ENCODE measurements at regions not wholly inside any gene's neighbourhood (a gene's known extent, or its start where the extent isn't known, plus 50 kb on each side); places are given as distances from the start of the nearest gene placed in this dataset.
"Not testable (repeated sequence)": the region's sequence is repeated elsewhere in the genome, so short reads cannot be mapped to it uniquely, and the experiment has no call there.

GRCh38 chr7:69243016-69243415, 355.3 kb upstream of the AUTS2 start:
- peaks cover 2 to 6% of the 10 kb centered on the region in 2 donors for H3K9me3 Mint-ChIP-seq
- no peak overlapping the region for H3K4me3 Mint-ChIP-seq
- DNase-seq (no peak), ATAC-seq (replicated peaks) (no peak)
- H3K4me1 Mint-ChIP-seq (ENCODE audit: low read depth in 2 of 2) = no peaks in the 10 kb centered on the region
- H3K27me3 Mint-ChIP-seq = peaks cover 11 to 29% of the 10 kb centered on the region in 2 donors
- H3K27ac Mint-ChIP-seq = no peak overlapping the region
- H3K36me3 Mint-ChIP-seq (ENCODE audit: insufficient read depth) = no peaks in the 10 kb centered on the region

GRCh38 chr7:69244701-69245100, 353.6 kb upstream of the AUTS2 start:
- no peak for DNase-seq
- no peak overlapping the region for H3K4me3 Mint-ChIP-seq
- no peak for ATAC-seq (replicated peaks)
- H3K27me3 Mint-ChIP-seq = peaks cover 11 to 29% of the 10 kb centered on the region in 2 donors
- peaks cover 2 to 6% of the 10 kb centered on the region in 2 donors for H3K9me3 Mint-ChIP-seq
- H3K4me1 Mint-ChIP-seq (ENCODE audit: low read depth in 2 of 2) = no peaks in the 10 kb centered on the region
- H3K27ac Mint-ChIP-seq = no peak overlapping the region
- H3K36me3 Mint-ChIP-seq (ENCODE audit: insufficient read depth) = no peaks in the 10 kb centered on the region

- peaks cover 11 to 29% of the 10 kb centered on the region in 2 donors for H3K27me3 Mint-ChIP-seq
- ATAC-seq (replicated peaks) = no peak
- H3K36me3 Mint-ChIP-seq (ENCODE audit: insufficient read depth) = no peaks in the 10 kb centered on the region
- H3K27ac Mint-ChIP-seq = no peak overlapping the region
- H3K4me3 Mint-ChIP-seq = no peak overlapping the region
- H3K4me1 Mint-ChIP-seq (ENCODE audit: low read depth in 2 of 2) = no peaks in the 10 kb centered on the region
- H3K9me3 Mint-ChIP-seq = peaks cover 2 to 6% of the 10 kb centered on the region in 2 donors
- DNase-seq = no peak
Measured at GRCh38 chr7:69245646-69246045, 352.6 kb upstream of the AUTS2 start.

- ATAC-seq (replicated peaks) (no peak), DNase-seq (no peak)
- Mint-ChIP-seq H3K27ac (no peak overlapping the region), H3K27me3 (peaks cover 11 to 29% of the 10 kb centered on the region in 2 donors), H3K4me1 (ENCODE audit: low read depth in 2 of 2) (no peaks in the 10 kb centered on the region), H3K4me3 (no peak overlapping the region), H3K9me3 (peaks cover 2 to 6% of the 10 kb centered on the region in 2 donors), H3K36me3 (ENCODE audit: insufficient read depth) (no peaks in the 10 kb centered on the region)
Measured at GRCh38 chr7:69246758-69247157, 351.5 kb upstream of the AUTS2 start.

- not testable (repeated sequence) for H3K27ac Mint-ChIP-seq; H3K4me3 Mint-ChIP-seq; H3K9me3 Mint-ChIP-seq; H3K36me3 Mint-ChIP-seq (ENCODE audit: insufficient read depth); DNase-seq; H3K4me1 Mint-ChIP-seq (ENCODE audit: low read depth in 2 of 2); ATAC-seq (replicated peaks)
- peaks cover 11 to 29% of the 10 kb centered on the region in 2 donors for H3K27me3 Mint-ChIP-seq
Measured at GRCh38 chr7:69248382-69248828, 349.9 kb upstream of the AUTS2 start.

DNA sequence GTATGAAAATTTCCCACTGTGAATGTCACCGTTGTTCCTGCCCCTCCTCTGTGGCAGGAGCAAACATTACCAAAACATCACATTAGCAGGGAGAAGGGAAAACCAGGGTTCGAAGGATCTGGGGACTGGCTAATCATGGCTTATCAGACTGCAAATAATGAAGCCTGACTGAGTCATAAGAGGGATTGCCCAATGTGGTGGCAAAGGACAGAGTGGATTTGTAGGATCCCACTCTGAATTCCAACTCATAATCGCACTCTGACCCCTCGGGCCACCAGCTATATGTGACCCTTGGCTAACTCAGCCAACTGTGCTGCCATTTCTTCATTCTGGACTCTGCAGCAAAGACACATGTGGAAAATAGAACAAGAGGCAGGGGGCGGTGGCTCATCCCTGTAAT, 347.3 kb upstream of the AUTS2 start:
- Mint-ChIP-seq H3K4me3 (no peak overlapping the region), H3K27ac (no peak overlapping the region), H3K27me3 (peaks cover 6 to 8% of the 10 kb centered on the region in 2 donors), H3K4me1 (ENCODE audit: low read depth in 2 of 2) (no peaks in the 10 kb centered on the region), H3K9me3 (peaks cover 3 to 6% of the 10 kb centered on the region in 2 donors), H3K36me3 (ENCODE audit: insufficient read depth) (no peaks in the 10 kb centered on the region)
- ATAC-seq (replicated peaks) (no peak), DNase-seq (no peak)

GRCh38 chr7:69254643-69255042, 343.6 kb upstream of the AUTS2 start:
- no peaks in the 10 kb centered on the region for H3K27me3 Mint-ChIP-seq
- H3K9me3 Mint-ChIP-seq = peaks cover 3 to 8% of the 10 kb centered on the region in 2 donors
- no peaks in the 10 kb centered on the region for H3K4me1 Mint-ChIP-seq (ENCODE audit: low read depth in 2 of 2)
- no peak overlapping the region for H3K4me3 Mint-ChIP-seq
- no peak for ATAC-seq (replicated peaks)
- no peak overlapping the region for H3K27ac Mint-ChIP-seq
- DNase-seq = no peak
- H3K36me3 Mint-ChIP-seq (ENCODE audit: insufficient read depth) = no peaks in the 10 kb centered on the region

GRCh38 chr7:69256634-69257081, 341.6 kb upstream of the AUTS2 start:
- DNase-seq (no peak), ATAC-seq (replicated peaks) (no peak)
- no peak overlapping the region for H3K4me3 Mint-ChIP-seq
- H3K27me3 Mint-ChIP-seq = no peaks in the 10 kb centered on the region
- no peaks in the 10 kb centered on the region for H3K4me1 Mint-ChIP-seq (ENCODE audit: low read depth in 2 of 2)
- H3K27ac Mint-ChIP-seq = no peak overlapping the region
- no peaks in the 10 kb centered on the region for H3K36me3 Mint-ChIP-seq (ENCODE audit: insufficient read depth)
- H3K9me3 Mint-ChIP-seq = peaks cover 3 to 8% of the 10 kb centered on the region in 2 donors

DNA sequence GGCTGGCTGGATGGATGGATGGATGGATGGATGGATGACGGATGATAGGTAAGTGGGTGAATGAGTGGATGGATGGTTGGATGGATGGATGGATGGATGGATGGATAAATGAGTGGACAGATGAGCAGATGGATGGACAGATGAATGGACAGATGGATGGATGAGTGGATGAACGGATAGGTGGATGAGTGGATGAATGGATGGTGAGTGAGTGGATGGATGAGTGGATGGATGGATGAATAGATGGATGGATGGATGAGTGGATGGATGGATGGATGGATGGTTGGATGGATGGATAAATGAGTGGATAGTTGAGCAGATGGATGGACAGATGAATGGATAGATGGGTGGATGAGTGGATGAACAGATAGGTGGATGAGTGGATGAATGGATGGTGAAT, 340.7 kb upstream of the AUTS2 start:
- Mint-ChIP-seq H3K4me3 (no peak overlapping the region), H3K27ac (no peak overlapping the region), H3K4me1 (ENCODE audit: low read depth in 2 of 2) (no peaks in the 10 kb centered on the region), H3K36me3 (ENCODE audit: insufficient read depth) (no peaks in the 10 kb centered on the region), H3K9me3 (peaks cover 3 to 8% of the 10 kb centered on the region in 2 donors), H3K27me3 (no peaks in the 10 kb centered on the region)
- DNase-seq = no peak
- ATAC-seq (replicated peaks) = no peak

GRCh38 chr7:69259445-69259844, 338.8 kb upstream of the AUTS2 start:
- no peaks in the 10 kb centered on the region for H3K27me3 Mint-ChIP-seq
- no peaks in the 10 kb centered on the region for H3K4me1 Mint-ChIP-seq (ENCODE audit: low read depth in 2 of 2)
- H3K27ac Mint-ChIP-seq = no peak overlapping the region
- no peak overlapping the region for H3K4me3 Mint-ChIP-seq
- DNase-seq (no peak), ATAC-seq (replicated peaks) (no peak)
- H3K9me3 Mint-ChIP-seq = peaks cover 0 to 8% of the 10 kb centered on the region in 2 donors
- no peaks in the 10 kb centered on the region for H3K36me3 Mint-ChIP-seq (ENCODE audit: insufficient read depth)

- Mint-ChIP-seq H3K27me3 (no peaks in the 10 kb centered on the region), H3K4me3 (no peak overlapping the region), H3K36me3 (ENCODE audit: insufficient read depth) (no peaks in the 10 kb centered on the region), H3K9me3 (peaks cover 0 to 8% of the 10 kb centered on the region in 2 donors), H3K4me1 (ENCODE audit: low read depth in 2 of 2) (no peaks in the 10 kb centered on the region), H3K27ac (no peak overlapping the region)
- no peak for ATAC-seq (replicated peaks)
- no peak for DNase-seq
Measured at GRCh38 chr7:69260023-69260422, 338.3 kb upstream of the AUTS2 start.

- ATAC-seq (replicated peaks) (no peak), DNase-seq (no peak)
- Mint-ChIP-seq H3K27me3 (peaks cover 0 to 6% of the 10 kb centered on the region in 2 donors), H3K4me1 (ENCODE audit: low read depth in 2 of 2) (no peaks in the 10 kb centered on the region), H3K27ac (no peak overlapping the region), H3K4me3 (no peak overlapping the region), H3K36me3 (ENCODE audit: insufficient read depth) (no peaks in the 10 kb centered on the region), H3K9me3 (no peaks in the 10 kb centered on the region)
Measured at GRCh38 chr7:69263550-69263949, 334.7 kb upstream of the AUTS2 start.

GRCh38 chr7:69269806-69270205, 328.5 kb upstream of the AUTS2 start:
- no peaks in the 10 kb centered on the region for H3K9me3 Mint-ChIP-seq
- H3K27me3 Mint-ChIP-seq = peaks cover 0 to 8% of the 10 kb centered on the region in 2 donors
- ATAC-seq (replicated peaks) (no peak), DNase-seq (no peak)
- no peak overlapping the region for H3K4me3 Mint-ChIP-seq
- H3K36me3 Mint-ChIP-seq (ENCODE audit: insufficient read depth) = no peaks in the 10 kb centered on the region
- no peak overlapping the region for H3K27ac Mint-ChIP-seq
- no peaks in the 10 kb centered on the region for H3K4me1 Mint-ChIP-seq (ENCODE audit: low read depth in 2 of 2)

- no peaks in the 10 kb centered on the region for H3K9me3 Mint-ChIP-seq
- H3K4me3 Mint-ChIP-seq = no peak overlapping the region
- no peak overlapping the region for H3K27ac Mint-ChIP-seq
- H3K4me1 Mint-ChIP-seq (ENCODE audit: low read depth in 2 of 2) = no peaks in the 10 kb centered on the region
- no peaks in the 10 kb centered on the region for H3K36me3 Mint-ChIP-seq (ENCODE audit: insufficient read depth)
- no peak for ATAC-seq (replicated peaks)
- DNase-seq = no peak
- H3K27me3 Mint-ChIP-seq = peaks cover 0 to 8% of the 10 kb centered on the region in 2 donors
Measured at GRCh38 chr7:69272101-69272500, 326.2 kb upstream of the AUTS2 start.

Data from effector memory CD8-positive, alpha-beta T cell (primary cell).